ENCODE measurements at regions not wholly inside any gene's neighbourhood (a gene's known extent, or its start where the extent isn't known, plus 50 kb on each side); places are given as distances from the start of the nearest gene placed in this dataset.

- Histone ChIP-seq H3K27me3 (ENCODE audit: insufficient read depth, low read length) (no peaks in the 10 kb centered on the region), H3K9ac (ENCODE audit: low read length) (no peak overlapping the region), H4K20me1 (ENCODE audit: insufficient read depth) (no peaks in the 10 kb centered on the region), H3K27ac (ENCODE audit: low read depth, low read length) (no peak overlapping the region), H3K4me3 (replicated peaks in 1 of 2; ENCODE audit: low read depth in 1 of 2, low read length in 2 of 2) (no peak overlapping the region), H3K9me2 (ENCODE audit: insufficient read depth) (no peaks in the 10 kb centered on the region), H3K4me2 (ENCODE audit: low read length) (no peak overlapping the region), H3K36me3 (ENCODE audit: control insufficient read depth in 1 of 2, insufficient read depth in 2 of 2, low read length in 2 of 2) (no peaks in the 10 kb centered on the region), H2AFZ (ENCODE audit: low read depth, low read length, poor library complexity, severe bottlenecking) (no peak overlapping the region), H3K9me3 (ENCODE audit: control insufficient read depth in 1 of 2, insufficient read depth in 1 of 2, low read depth in 1 of 2, low read length in 2 of 2) (no peaks in the 10 kb centered on the region), H3K79me2 (ENCODE audit: insufficient read depth, low read length) (no peaks in the 10 kb centered on the region), H3K4me1 (ENCODE audit: control insufficient read depth in 1 of 2, insufficient read depth in 2 of 2, low read length in 2 of 2) (0 out of 4 replicates have a peak, but pooled peaks cover 0 to 4% of the 10 kb centered on the region in 2 experiments)
- CTCF ChIA-PET: no interaction called here
- RAD21 ChIA-PET (ENCODE audit: low non-redundant PET in 1 of 2, low total read pairs in 2 of 2, uncharacterized antibody in 2 of 2, unreplicated experiment in 2 of 2): no interaction called here
- ATAC-seq: no peak
- DNase-seq (ENCODE audit: low read depth, low spot score): no peak
- no TSS peak for BruUV-seq (replicated peaks)
- TF ChIP-seq CTCF (IDR thresholded peaks at IDR 0.05 in 2 of 3, conservative IDR thresholded peaks at IDR 0.05 in 1 of 3; ENCODE audit: borderline replicate concordance in 1 of 3, insufficient read depth in 1 of 3, low read depth in 2 of 3, low read length in 2 of 3): peak in 2 of 3 experiments; percentile 12 to 43; a peak in 3 of 6 replicates
- TF ChIP-seq ZNF274 (IDR thresholded peaks at IDR 0.05; ENCODE audit: low read depth, low read length): no peak
- intact Hi-C loops (cut with micrococcal nuclease): no loop called here
- POLR2A ChIA-PET: no interaction called here
Observed at GRCh38 chr4:125039550-125039949, 275.2 kb upstream of the FAT4 start.

- no TSS peak for BruUV-seq (replicated peaks)
- DNase-seq (ENCODE audit: low read depth, low spot score) (no peak), ATAC-seq (no peak)
- TF ChIP-seq CBX3 (IDR thresholded peaks at IDR 0.05; ENCODE audit: low read depth) (no peak), CEBPB (IDR thresholded peaks at IDR 0.05; ENCODE audit: low read depth) (no peak), REST (IDR thresholded peaks at IDR 0.05; ENCODE audit: low read depth) (no peak), POLR2AphosphoS5 (IDR thresholded peaks at IDR 0.05; ENCODE audit: low read depth, low read length) (no peak), MAX (IDR thresholded peaks at IDR 0.05) (no peak), SP1 (IDR thresholded peaks at IDR 0.05; ENCODE audit: low read depth) (no peak), YY1 (IDR thresholded peaks at IDR 0.05; ENCODE audit: extremely low read depth, insufficient replicate concordance, low read depth, low read length) (no peak), ATF3 (IDR thresholded peaks at IDR 0.05) (no peak), CTCF (IDR thresholded peaks at IDR 0.05 in 2 of 3, conservative IDR thresholded peaks at IDR 0.05 in 1 of 3; ENCODE audit: borderline replicate concordance in 1 of 3, insufficient read depth in 1 of 3, low read depth in 2 of 3, low read length in 2 of 3) (no peak)
- H3K36me3 ChIP-seq (ENCODE audit: control insufficient read depth in 1 of 2, insufficient read depth in 2 of 2, low read length in 2 of 2): no peaks in the 10 kb centered on the region
- no peak overlapping the region for H3K27ac ChIP-seq (ENCODE audit: low read depth, low read length)
- H3K9me3 ChIP-seq (ENCODE audit: control insufficient read depth in 1 of 2, insufficient read depth in 1 of 2, low read depth in 1 of 2, low read length in 2 of 2): no peaks in the 10 kb centered on the region; a peak in 1 of 4 replicates
- H3K4me1 ChIP-seq (ENCODE audit: control insufficient read depth in 1 of 2, insufficient read depth in 2 of 2, low read length in 2 of 2): no peaks in the 10 kb centered on the region
- ChIA-PET RAD21 (ENCODE audit: low non-redundant PET in 1 of 2, low total read pairs in 2 of 2, uncharacterized antibody in 2 of 2, unreplicated experiment in 2 of 2) (no interaction called here), CTCF (no interaction called here), POLR2A (no interaction called here)
- H3K79me2 ChIP-seq (ENCODE audit: insufficient read depth, low read length): no peaks in the 10 kb centered on the region
- H3K9me2 ChIP-seq (ENCODE audit: insufficient read depth): no peaks in the 10 kb centered on the region
- H4K20me1 ChIP-seq (ENCODE audit: insufficient read depth): no peaks in the 10 kb centered on the region
- H3K4me2 ChIP-seq (ENCODE audit: low read length): no peak overlapping the region
- no peaks in the 10 kb centered on the region for H3K27me3 ChIP-seq (ENCODE audit: insufficient read depth, low read length)
- no peak overlapping the region for H3K9ac ChIP-seq (ENCODE audit: low read length)
- no peak overlapping the region for H2AFZ ChIP-seq (ENCODE audit: low read depth, low read length, poor library complexity, severe bottlenecking)
- H3K4me3 ChIP-seq (replicated peaks in 1 of 2; ENCODE audit: low read depth in 1 of 2, low read length in 2 of 2): no peak overlapping the region
- intact Hi-C loops (cut with micrococcal nuclease): no loop called here
Observed at GRCh38 chr4:125022855-125023501, 291.8 kb upstream of the FAT4 start.

Data from HCT116 (cell line).